ENCODE measurements at regions not wholly inside any gene's neighbourhood (a gene's known extent, or its start where the extent isn't known, plus 50 kb on each side); places are given as distances from the start of the nearest gene placed in this dataset.
A peak's percentile ranks its signal among the peaks of the same experiment; 100 is the strongest.
"Not testable (repeated sequence)": the region's sequence is repeated elsewhere in the genome, so short reads cannot be mapped to it uniquely, and the experiment has no call there.

DNA sequence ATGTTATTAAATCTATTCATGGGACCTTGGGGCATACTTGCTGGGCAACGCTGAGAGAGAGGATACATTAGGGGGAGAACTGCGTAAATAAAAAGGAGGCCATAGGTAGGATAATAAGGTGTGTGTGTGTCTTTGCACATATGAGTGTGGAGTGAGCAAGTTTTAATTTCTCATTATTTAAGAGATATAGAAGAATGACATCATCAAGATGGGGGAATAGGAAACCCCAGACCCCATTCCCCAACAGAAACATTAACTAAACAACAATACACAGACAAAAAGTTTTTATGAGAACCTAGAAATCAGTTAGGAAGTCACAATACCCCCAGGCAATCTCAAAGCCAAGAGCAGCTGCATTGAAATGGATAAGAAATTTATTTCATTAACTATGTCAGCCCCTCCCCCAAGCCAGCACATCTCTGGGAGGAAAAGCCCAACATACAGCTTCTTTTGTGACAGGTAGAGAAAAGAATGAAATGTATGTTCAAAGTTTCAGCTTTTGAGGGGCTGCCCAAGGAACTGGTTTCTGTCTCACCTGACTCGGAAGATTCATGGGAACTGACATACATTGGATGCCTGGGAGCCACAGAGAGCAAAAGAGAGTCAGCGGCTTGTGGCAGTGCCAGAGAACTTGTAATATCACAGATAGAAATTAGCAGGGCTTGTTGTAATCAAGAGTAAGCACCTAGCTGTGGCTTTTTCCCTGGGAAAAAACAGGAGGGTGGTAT, 234.3 kb upstream of the NFIA start:
- DNase-seq: no peak

DNA sequence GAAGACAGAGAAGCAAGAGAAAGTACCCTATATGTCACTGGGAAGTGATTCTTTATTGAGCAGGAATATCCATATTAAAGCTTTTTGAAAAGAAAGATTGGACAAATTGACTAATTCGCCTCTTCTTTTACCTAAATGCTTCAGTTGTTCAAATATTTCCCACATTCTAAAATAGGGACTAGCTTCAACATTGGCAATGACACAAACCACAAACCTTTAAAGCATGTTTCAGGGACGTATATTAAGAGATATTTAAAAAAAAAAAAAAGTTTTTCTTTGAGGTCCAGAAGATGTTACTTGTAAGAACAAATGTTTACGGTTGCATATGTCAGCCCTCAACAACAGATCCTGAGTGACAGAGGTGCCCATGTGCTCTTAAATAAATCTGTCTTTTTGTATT, 235.0 kb upstream of the NFIA start:
- DNase-seq: no peak

DNA sequence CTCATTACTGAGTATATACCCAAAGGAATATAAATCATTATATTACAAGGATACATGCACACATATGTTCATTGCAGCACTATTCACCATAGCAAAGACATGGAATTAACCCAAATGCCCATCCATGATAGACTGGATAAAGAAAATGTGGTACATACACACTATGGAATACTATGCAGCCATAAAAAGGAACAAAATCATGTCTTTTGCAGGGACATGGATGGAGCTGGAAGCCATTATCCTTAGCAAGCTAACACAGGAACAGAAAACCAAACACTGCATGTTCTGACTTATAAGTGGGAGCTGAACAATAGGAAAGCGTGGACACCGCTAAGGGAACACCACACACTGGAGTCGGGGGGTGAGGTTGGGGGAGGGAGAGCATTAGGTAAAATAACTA, 236.7 kb upstream of the NFIA start:
- not testable (repeated sequence) for DNase-seq

DNA sequence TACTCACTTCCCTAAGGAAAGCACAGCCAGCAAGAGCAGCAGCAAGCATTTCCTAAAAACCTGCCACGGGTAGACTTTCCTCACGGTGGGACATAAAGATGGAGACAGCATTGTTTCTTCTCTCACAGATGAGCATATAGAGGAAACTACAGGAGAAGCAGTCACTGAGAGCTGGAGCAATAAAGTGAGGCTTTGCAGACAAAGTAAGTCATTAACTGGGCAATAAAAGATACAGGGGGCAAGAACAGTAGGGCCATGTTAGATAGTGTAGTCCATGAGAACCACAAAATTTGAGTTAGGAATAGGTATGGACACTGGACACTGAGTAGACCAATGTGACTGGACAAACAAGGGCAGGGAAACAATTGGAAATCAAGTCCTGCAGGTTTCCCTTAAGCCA, 240.1 kb upstream of the NFIA start:
- DNase-seq: no peak

DNA sequence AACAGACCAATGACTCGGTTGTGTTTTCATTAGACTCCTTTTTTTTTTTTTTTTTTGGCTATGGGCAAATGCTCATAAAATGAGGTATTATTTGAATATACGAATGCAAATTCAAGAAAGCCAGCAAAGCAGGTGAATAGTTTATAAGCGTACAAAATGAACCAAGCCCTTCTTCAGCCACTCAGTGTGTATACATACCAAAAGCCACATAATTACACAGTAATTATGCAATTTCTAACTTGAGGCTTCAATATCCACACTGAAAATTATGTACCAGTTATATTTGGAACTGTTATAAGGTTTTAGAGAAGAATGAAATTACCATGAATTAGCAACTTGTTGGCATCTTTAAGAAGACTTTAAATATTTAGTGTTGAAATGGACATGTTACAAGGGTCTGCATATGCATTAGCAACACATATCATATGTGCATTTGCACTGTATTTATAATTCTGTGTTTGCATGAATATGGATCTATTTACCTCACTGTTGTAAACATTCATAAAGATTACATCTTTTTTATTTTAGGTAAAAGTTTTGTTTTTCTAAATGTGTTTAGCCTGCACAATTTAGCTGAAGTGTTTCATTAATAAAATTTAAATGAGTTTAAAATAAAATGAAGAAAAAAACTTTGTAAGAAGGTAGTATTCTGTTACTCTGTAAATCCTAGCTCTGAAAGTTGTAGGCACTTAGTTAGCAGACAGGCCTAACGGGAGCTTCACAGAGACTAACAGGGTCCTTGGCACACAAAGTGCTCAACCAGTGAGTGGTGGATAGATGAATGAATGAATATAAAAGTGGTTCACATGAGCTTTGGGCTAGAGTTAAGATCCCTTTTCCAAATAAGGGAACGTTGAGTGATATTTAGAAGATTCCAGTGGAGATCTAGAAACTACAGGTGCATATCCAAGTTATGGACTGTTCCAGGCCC, 241.0 kb upstream of the NFIA start:
- DNase-seq: peak; percentile 2

DNA sequence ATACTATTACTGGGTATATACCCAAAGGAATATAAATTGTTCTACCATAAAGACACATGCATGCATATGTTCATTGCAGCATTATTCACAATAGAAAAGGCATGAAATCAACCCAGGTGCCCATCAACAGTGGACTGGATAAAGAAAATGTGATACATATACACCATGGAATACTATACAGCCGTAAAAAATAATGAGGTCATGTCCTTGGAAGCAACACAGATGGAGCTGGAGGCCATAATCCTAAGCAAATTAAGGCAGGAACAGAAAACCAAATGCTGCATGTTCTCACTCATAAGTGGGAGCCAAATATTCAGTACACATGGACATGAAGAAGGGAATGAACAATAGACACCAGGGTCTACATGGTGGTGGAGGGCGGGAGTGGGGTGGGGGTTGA, 241.9 kb upstream of the NFIA start:
- DNase-seq: not testable (repeated sequence)

DNA sequence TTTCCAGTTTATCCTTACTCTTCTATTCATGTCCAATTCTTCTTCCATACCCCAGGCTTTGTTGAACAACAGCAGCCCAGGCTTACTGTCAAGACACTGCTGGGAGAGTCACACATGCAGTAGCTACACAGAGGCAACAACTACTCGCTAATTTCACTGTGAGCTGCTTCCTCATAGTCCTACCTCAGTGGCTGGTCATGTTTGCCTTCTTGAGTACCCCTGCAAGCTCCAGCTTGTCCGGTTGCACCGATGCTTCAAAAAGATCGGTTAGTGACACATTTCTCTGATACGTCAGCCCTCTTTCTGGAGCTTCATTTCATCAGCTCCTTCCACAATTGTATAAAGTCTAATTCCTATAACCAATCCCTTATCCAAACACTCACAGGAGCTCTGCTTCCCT, 246.7 kb upstream of the NFIA start:
- peak; percentile 34 for DNase-seq

DNA sequence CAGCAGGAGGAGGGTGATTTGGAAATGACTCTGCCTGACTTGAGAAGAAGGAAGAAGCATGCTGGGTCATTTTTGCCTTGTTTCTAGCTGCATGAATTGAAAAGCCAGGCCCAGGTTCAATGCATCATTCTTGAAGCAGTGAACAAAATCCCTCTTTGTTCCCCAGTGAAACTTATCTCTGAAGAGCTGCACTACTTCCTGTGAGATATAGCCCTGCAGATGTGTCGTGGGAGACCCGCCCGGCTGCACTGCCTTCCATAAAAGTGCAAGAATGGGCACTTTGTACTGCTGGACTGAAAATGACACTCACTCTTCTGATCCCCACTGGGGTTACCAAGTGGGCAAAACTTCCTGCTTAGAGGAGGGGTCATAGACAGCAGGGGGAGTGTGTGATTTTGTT, 249.2 kb upstream of the NFIA start:
- no peak for DNase-seq

DNA sequence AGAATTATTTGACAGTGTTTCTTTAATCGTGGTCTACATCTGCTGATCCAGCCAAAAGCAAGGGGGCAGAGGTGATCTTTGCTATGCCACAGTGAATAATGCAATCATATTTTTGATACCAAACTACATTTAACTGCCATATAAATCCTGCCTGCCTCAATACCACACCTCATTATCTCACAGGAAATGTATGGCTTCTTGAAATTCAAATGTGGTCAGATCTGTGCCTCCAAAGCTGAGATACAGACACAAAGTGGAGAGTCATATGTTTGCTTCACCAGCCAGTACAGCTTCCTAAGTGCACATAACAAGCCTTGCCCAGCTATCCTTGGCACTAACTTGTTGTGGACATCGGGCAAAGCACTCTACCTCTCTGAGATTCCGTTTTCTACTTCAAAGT, 250.0 kb upstream of the NFIA start:
- DNase-seq: no peak

DNA sequence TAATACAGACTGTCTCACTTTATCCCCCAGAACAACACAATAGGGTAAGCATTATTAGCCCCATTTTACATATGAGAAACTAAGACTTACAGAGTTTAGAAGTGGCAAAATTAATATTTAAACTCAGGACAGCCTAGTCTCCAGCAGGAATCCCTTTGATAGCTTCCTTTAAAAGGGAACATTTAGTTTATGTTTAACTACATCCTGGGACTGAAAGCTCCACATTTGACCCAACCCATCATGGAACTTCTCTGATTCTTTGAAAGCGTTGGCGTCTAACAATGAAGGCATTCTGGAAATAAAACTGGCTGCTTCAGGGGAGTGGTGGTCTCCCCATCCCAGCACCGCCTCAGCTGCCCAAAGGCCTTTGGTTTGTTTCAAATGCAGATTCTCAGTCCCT, 250.6 kb upstream of the NFIA start:
- no peak for DNase-seq

DNA sequence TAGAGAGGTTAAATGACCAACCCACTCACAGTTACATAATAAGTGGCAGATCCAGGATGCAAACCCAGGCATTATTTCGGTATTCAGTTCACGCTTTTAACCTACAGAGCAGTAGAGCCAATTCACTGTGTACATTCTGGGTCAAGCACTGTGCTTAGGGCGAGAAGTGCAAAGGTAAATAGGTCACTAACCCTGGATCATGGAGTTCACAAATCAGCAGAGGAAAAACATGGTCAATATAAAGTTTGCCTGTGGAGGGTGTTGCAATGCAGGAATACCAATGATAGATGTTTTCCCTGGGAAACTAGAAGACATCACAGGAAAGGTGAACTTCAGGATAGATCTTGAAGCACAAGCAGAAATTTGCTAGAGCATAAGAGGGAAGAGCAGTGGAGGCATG, 253.4 kb upstream of the NFIA start:
- DNase-seq: no peak

DNA sequence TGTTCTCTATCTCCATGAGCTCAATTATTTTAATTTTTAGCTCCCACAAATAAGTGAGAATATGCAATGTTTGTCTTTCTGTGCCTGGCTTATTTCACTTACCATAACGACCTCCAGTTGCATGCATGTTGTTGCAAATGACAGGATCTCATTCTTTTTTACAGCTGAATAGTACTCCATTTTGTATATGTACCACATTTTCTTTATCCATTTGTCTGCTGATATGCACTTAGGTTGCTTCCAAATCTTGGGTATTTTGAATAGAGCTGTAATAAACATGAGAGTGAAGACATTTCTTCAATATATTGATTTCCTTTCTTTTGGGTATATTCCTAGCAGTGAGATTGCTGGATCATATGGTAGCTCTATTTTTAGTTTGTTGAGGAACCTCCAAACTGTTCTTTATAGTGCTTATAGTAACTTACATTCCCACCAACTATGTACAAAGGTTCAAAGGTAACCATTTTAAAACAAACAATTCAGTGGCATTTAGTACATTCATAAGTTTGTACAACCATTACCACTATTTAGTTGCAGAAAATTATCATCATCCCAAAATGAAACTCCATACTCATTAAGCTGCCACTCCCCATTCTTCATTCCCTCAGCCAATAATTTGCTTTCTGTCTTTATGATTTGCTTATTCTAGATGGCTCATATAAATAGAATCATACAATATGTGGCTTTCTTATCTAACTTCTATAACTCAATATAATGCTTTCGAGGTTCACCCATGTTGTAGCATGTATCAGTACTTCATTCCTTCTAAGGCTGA, 255.9 kb upstream of the NFIA start:
- no peak for DNase-seq

DNA sequence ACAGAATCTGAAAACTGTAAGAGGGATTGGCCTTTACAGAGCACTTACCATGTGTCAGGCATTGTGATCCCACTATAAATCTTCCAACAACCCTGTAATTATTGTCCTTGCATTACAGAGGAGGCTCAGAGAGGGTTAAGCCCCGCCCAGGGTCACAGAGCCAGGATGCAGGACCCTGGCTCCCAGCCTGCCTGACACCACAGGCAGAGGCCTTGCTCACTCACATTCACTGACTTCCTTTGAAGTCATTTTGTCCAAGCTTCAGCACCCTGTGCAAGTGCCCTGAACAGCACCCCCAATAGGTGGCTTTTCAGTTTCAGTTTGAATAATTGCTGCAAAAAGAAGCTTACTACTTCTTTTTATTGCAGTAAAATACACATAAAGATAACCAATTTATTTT, 256.8 kb upstream of the NFIA start:
- DNase-seq: peak; percentile 1

DNA sequence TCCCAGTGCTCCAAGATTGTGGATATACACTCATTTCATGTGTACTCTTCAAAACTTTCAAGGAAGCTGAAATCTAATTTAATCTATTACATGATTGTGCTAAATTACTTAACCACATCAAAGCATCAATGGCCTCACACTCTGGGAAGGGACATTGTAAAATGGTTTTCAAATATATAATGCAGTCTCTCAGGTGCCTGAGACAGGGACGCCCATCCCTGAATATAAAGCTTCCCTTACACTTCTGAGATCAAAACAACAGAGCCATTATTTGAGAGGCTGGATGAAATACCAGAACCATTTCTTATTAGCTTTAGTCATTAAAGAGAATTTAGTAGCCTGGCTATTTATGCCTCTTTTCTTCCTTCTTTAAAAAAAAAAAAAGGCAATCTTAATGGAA, 259.2 kb upstream of the NFIA start:
- no peak for DNase-seq

DNA sequence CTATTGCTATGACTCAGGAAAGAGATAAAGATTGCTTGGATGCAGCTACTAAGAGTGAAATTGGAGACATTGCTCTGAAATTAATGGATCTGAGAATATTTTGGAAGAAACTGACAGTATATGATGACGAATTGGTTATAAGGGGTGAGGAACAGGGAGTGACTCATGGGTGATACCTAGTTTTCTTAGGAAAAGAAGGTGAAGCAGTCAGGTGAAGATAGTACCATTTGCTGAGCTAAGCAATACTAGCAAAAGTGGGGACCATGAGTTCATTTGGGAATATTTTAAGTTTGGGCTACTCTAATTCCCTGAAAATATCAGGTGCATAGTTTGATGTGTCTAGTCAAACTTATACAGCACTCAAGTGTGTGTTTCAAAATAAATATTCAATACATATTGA, 260.1 kb upstream of the NFIA start:
- DNase-seq: no peak

DNA sequence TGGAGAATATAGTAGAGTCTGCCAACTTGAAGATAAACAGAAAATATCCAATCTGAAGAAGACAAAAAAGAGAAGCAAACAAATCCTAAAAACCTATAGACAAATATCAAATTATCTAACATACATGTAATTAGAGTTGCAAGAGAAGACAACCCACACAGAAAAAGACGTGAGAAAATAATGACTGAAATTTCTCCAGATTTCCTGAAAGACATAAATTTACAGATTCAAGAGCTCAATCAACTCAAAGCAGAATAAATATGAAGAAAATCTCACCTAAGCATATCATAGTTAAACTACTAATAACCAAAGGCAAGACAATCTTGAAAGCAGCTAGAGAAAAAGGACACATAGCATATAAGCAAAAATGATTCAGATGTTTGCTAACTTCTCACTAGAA, 261.2 kb upstream of the NFIA start:
- DNase-seq: no peak

DNA sequence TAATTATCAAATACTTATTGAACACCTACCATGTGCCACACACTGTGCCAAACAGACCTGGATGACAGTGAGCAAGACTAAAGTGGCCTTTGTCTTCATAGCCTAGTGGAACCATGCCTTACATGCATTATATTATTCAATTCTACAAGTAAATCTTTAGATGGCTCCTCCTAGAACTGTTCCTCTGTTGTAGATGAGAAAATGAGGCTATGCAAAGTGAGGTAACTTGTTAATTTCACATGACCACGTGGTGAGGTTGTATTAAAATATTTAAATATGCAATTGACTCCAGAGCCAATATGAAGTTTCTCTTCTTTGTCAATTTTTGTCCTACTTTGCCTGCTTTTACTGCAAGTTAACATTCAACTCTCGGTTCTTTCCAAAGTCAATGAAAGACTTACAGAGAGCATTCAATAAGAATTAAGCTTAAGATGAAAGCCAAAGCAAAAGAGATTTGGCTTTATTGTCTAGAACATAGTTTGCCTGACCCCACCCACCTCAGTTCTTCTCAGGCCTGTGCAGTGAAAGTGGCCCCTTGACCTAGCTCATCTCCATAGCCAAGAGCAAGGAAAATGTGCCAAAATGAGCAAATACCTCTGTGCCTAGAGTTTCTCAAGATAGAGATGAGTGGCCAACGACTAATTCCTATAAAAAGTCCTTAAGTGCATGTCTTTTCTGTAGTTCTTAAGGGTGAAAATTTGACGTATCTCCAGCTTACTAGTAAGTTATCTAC, 263.2 kb upstream of the NFIA start:
- DNase-seq: no peak

DNA sequence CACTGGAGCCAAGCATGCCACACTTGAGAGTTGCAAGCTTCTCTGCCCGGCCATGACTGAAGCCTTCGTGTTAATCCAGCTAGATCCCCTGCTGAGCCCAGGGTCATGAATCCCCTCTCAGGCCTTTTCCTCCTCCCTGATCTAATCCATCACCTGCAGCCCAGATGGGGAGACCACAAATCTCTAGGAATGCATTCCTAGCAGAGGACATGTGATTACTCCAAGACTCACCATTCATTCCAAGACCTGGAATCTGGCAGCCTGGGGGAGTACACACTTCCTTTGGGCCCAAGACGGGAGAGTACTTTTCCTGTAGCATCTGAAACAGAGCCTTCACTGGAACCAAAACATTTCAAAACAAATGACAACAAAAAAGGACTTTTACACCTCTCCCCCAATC, 269.3 kb upstream of the NFIA start:
- DNase-seq: no peak

DNA sequence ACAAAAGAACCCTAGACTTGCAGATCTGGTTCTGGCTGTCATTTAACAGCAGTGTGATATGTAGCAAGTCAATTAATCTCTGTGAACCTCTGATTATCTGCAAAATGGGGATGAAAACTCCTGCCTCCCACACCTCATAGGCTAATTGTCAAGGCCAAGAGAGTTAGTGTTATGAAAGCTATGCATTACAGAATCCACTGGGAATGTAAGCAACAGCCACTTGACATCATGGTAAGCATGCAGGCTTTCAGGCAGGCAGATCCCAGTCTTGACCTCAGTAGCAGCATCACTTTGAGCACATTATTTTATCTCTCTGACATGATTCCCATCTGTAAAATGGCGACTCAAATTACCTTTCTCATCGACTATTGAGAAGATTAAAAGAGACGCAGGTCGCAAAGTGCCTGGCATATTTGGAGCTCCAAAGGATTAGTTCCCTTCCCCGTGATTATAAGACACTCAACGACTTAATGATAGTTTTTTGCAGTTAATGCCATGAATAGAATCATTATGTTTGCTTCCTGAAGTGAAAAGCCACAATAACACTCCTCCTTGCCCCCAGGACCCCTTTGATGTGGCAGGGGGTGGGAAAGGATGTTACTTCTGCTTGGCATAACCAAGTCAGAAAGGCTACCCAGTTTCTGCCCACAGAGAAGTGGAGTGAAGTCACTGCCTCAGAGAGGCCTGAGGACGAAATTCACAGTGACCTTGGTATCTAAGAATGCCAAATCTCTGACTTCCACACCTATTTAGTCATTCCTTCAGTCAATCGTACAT, 273.0 kb upstream of the NFIA start:
- peak; percentile 31 for DNase-seq

DNA sequence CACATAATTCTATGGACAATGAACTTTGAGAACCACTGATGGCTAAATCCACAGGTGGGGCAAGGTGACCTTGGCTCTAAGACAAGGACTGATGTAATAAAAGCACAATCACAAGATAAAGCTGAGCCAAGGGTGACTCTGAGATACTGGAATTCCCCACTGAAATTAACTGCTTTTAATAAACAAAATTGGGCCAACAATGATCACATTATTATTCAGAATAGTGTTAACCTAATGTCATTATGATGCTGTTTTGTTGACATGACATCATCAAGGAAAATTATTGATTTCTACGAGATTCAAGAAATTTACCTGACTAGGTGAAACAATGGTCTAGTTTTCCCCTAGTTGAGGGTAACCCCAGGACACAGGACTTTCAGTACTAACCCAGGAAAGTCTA, 273.7 kb upstream of the NFIA start:
- DNase-seq: no peak

DNA sequence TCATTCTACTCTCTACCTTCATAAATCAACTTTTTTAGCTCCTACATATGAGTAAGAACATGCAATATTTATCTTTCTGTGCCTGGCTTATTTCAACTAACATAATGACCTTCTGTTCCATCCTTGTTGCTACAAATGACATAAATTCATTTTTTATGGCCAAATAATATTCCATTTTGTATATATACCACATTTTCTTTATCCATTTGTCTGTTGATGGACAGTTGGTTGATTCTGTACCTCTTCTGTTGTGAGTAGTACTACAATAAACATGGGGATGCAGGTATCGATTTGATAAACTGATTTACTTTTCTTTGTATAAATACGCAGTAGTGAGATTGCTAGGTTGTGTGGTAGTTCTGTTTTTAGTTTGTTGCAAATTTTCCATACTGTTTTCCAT, 279.5 kb upstream of the NFIA start:
- DNase-seq: no peak

DNA sequence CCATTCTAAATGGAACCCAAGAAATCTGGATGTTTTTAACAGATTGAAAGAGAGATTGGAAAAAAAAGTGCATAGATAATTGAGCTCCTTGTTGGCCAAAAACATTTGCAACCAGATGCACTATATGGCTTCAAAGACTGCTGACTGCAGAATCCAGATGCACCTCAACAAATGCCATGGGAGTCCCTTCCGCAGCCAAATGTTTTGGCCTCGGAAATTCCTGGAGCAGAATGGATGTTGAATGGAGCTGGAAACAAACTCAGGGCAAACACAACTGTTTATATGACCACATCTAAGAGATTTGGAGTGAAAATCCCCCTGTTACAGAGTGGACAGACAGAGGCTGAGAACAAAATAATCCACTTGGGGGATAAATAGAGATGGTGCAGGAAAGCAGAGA, 285.0 kb upstream of the NFIA start:
- DNase-seq: no peak

All from NCI-H1436 (cell line).